Gastrocnemius medialis (tissue), 4 donors: ENCODE measurements at regions not wholly inside any gene's neighbourhood (a gene's known extent, or its start where the extent isn't known, plus 50 kb on each side); places are given as distances from the start of the nearest gene placed in this dataset.
"Not testable (repeated sequence)": the region's sequence is repeated elsewhere in the genome, so short reads cannot be mapped to it uniquely, and the experiment has no call there.

ENCODE experiments used
- ATAC-seq, 2 donors: fragments of 150-250 bp; one replicate each; pipeline ENCODE4 v1.9.1; 2016
- DNase-seq, 2 donors: peaks; one replicate each; pipeline ENCODE4 v3.0.0-alpha.2; 2019
- H3K27ac ChIP-seq, 4 donors: fragments of 200-600 bp; sonication (generic); 1 replicate in 1 of 4; 2 replicates in 3 of 4; pipeline ENCODE4 v1.5.1; 2016 to 2018; ENCODE audit warnings: mild to moderate bottlenecking in 2 of 4, moderate library complexity in 1 of 4
- H3K27me3 ChIP-seq, 3 donors: fragments of 200-600 bp; sonication (generic) in 2 of 3; 1 replicate in 1 of 3; 2 replicates in 2 of 3; pipeline versions ENCODE4 v1.5.1 to v1.6.0; 2016 to 2019; ENCODE audit warnings: mild to moderate bottlenecking in 1 of 3, moderate library complexity in 1 of 3
- H3K36me3 ChIP-seq, 2 donors: fragments of 200-600 bp; sonication (generic) in 1 of 2; one replicate each; pipeline ENCODE4 v1.5.1; 2017 to 2018
- H3K4me1 ChIP-seq, 2 donors: fragments of 200-600 bp; sonication (generic) in 1 of 2; one replicate each; pipeline ENCODE4 v1.5.1; 2016 to 2017; ENCODE audit warnings: mild to moderate bottlenecking in 2 of 2
- H3K4me3 ChIP-seq, 4 donors: fragments of 200-600 bp; sonication (generic) in 3 of 4; 1 replicate in 1 of 4; 2 replicates in 3 of 4; pipeline ENCODE4 v1.5.1; 2016 to 2019; ENCODE audit warnings: mild to moderate bottlenecking in 2 of 4
- H3K9me3 ChIP-seq, 3 donors: fragments of 200-600 bp; sonication (generic) in 2 of 3; 1 replicate in 1 of 3; 2 replicates in 2 of 3; pipeline ENCODE4 v1.5.1; 2016 to 2019
- POLR2A ChIP-seq, 2 donors: fragments of 450-650 bp; IDR thresholded peaks; one replicate each; pipeline ENCODE4 v1.6.1; 2017; ENCODE audit warnings: antibody characterized with exemption in 2 of 2, mild to moderate bottlenecking in 2 of 2, moderate library complexity in 2 of 2
- in situ Hi-C, 4 donors: fragments of 200-750 bp; cut with MboI; loops; one replicate each; pipeline versions ENCODE4 v1.15.0 to v1.8.0; 2017; ENCODE audit warnings: low sequenced_read_pairs in 4 of 4
- intact Hi-C: fragments of 100-400 bp; cut with DNase I; formaldehyde crosslinking; loops from one replicate; pipeline ENCODE4 v1.15.1; 2023; ENCODE audit warnings: low total_unique reads
- TF ChIP-seq, protein P1 (sequence below), 5 experiments: fragments of 450-650 bp in 3 of 5; fragments of 200-600 bp in 2 of 5; sonication (generic) in 2 of 5; IDR thresholded peaks in 4 of 5; conservative IDR thresholded peaks in 1 of 5; 1 replicate in 4 of 5; 2 replicates in 1 of 5; pipeline ENCODE4 v1.5.1; 2016 to 2019; ENCODE audit warnings: antibody characterized with exemption in 5 of 5, mild to moderate bottlenecking in 3 of 5, moderate library complexity in 3 of 5

- no peak for TF ChIP-seq POLR2A (IDR thresholded peaks at IDR 0.05)
- TF ChIP-seq, protein P1, sequence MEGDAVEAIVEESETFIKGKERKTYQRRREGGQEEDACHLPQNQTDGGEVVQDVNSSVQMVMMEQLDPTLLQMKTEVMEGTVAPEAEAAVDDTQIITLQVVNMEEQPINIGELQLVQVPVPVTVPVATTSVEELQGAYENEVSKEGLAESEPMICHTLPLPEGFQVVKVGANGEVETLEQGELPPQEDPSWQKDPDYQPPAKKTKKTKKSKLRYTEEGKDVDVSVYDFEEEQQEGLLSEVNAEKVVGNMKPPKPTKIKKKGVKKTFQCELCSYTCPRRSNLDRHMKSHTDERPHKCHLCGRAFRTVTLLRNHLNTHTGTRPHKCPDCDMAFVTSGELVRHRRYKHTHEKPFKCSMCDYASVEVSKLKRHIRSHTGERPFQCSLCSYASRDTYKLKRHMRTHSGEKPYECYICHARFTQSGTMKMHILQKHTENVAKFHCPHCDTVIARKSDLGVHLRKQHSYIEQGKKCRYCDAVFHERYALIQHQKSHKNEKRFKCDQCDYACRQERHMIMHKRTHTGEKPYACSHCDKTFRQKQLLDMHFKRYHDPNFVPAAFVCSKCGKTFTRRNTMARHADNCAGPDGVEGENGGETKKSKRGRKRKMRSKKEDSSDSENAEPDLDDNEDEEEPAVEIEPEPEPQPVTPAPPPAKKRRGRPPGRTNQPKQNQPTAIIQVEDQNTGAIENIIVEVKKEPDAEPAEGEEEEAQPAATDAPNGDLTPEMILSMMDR (IDR thresholded peaks at IDR 0.05 in 4 of 5, conservative IDR thresholded peaks at IDR 0.05 in 1 of 5) = no peak
- ATAC-seq = no peak
- no peaks in the 10 kb centered on the region for H3K4me1 ChIP-seq
- no peak for DNase-seq
- intact Hi-C loops = no loop called here
- no peaks in the 10 kb centered on the region for H3K9me3 ChIP-seq
- in situ Hi-C loops = no loop called here
- H3K27me3 ChIP-seq = no peaks in the 10 kb centered on the region
- no peaks in the 10 kb centered on the region for H3K36me3 ChIP-seq
- H3K27ac ChIP-seq = no peak overlapping the region
- H3K4me3 ChIP-seq = no peak overlapping the region
Measured at GRCh38 chr6:86756640-86757229, 180.6 kb upstream of the HTR1E start.

DNA sequence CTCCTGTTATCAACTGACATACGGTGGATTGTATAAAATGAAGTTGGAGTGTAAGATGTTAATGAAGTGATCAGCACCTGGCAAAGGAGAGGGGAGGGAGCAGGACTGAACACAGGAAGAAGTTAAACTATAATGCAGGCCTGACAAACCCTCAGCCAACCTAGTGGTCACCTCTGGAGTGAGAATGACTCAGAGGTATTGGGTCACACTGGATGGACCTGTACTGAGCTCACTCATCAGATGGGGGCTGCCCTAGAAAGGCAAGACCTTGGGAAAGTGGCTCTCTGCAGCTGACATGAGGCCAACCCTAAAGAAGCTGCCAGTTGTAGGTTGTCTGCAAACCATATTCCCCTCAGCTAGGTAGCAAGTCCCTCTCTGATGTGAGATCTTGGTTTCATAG lies 193.3 kb upstream of the HTR1E start:
- Histone ChIP-seq H3K27me3 (no peaks in the 10 kb centered on the region), H3K27ac (no peak overlapping the region), H3K4me3 (no peak overlapping the region), H3K36me3 (no peaks in the 10 kb centered on the region), H3K4me1 (no peaks in the 10 kb centered on the region), H3K9me3 (no peaks in the 10 kb centered on the region)
- in situ Hi-C loops (no loop called here), intact Hi-C loops (no loop called here)
- TF ChIP-seq, protein P1 (IDR thresholded peaks at IDR 0.05 in 4 of 5, conservative IDR thresholded peaks at IDR 0.05 in 1 of 5) = no peak
- TF ChIP-seq POLR2A (IDR thresholded peaks at IDR 0.05) = no peak
- DNase-seq = no peak
- ATAC-seq = no peak

DNA sequence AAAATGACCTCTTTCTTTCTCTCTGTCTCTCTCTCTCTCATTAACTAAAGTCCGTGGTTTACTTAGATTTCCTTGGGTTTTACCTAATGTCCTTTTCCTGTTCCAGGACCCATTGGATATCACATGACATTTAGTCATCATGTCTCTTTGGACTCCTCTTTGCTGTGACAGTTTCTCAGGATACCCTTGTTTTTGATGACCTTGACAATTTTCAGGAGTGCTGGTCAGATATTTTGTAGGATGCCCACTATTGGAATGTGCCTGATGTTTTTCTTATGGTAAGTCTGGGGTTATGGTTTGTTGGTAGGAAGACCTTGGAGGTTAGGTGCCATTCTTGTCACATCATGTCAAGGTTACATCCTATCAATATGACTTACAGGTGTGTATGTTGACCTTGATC lies 199.2 kb upstream of the HTR1E start:
- no peaks in the 10 kb centered on the region for H3K4me1 ChIP-seq
- no peak for DNase-seq
- no peaks in the 10 kb centered on the region for H3K9me3 ChIP-seq
- H3K27me3 ChIP-seq = no peaks in the 10 kb centered on the region
- TF ChIP-seq, protein P1 (IDR thresholded peaks at IDR 0.05 in 4 of 5, conservative IDR thresholded peaks at IDR 0.05 in 1 of 5) = no peak
- no peak for TF ChIP-seq POLR2A (IDR thresholded peaks at IDR 0.05)
- H3K4me3 ChIP-seq = no peak overlapping the region
- intact Hi-C loops (no loop called here), in situ Hi-C loops (no loop called here)
- H3K36me3 ChIP-seq = no peaks in the 10 kb centered on the region
- ATAC-seq = no peak
- H3K27ac ChIP-seq = no peak overlapping the region

GRCh38 chr6:86731631-86732030 lies 205.7 kb upstream of the HTR1E start:
- ATAC-seq, DNase-seq, H3K9me3 ChIP-seq, H3K36me3 ChIP-seq, H3K27ac ChIP-seq, in situ Hi-C loops, intact Hi-C loops, H3K27me3 ChIP-seq, H3K4me1 ChIP-seq, H3K4me3 ChIP-seq: not testable (repeated sequence)

DNA sequence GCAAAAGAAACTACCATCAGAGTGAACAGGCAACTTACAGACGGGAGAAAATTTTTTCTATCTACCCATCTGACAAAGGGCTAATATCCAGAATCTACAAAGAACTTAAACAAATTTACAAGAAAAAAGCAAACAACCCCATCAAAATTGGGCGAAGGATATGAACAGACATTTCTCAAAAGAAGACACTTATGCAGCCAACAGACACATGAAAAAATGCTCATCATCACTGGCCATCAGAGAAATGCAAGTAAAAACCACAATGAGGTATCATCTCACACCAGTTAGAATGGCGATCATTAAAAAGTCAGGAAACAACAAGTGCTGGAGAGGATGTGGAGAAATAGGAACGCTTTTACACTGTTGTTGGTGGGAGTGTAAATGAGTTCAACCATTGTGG lies 206.6 kb upstream of the HTR1E start:
- H3K27ac ChIP-seq, H3K4me1 ChIP-seq, H3K27me3 ChIP-seq, intact Hi-C loops, H3K4me3 ChIP-seq, DNase-seq, ATAC-seq, H3K9me3 ChIP-seq, H3K36me3 ChIP-seq, in situ Hi-C loops: not testable (repeated sequence)

DNA sequence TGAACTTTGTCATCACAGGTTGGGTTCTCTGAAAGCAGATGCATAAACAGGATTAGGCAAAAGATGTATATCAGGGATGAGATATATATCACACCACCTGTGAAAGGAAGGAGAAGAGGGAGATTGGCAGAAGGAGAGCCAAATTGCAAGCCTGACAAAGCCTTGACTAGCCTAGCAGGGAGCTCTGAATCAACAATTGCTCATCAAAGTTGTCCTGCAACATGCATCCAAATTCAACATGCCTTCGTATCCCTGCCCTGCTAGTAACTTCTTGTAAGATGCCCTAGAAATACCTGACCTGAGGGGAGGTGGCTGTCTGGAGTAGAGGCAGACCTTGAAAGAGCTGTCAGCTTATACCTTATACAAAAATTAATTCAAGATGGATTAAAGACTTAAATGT lies 207.1 kb upstream of the HTR1E start:
- no peaks in the 10 kb centered on the region for H3K36me3 ChIP-seq
- H3K4me3 ChIP-seq = no peak overlapping the region
- DNase-seq (no peak), ATAC-seq (no peak)
- intact Hi-C loops (no loop called here), in situ Hi-C loops (no loop called here)
- TF ChIP-seq, protein P1 (IDR thresholded peaks at IDR 0.05 in 4 of 5, conservative IDR thresholded peaks at IDR 0.05 in 1 of 5) = no peak
- no peak for TF ChIP-seq POLR2A (IDR thresholded peaks at IDR 0.05)
- no peaks in the 10 kb centered on the region for H3K9me3 ChIP-seq
- no peaks in the 10 kb centered on the region for H3K4me1 ChIP-seq
- no peaks in the 10 kb centered on the region for H3K27me3 ChIP-seq
- no peak overlapping the region for H3K27ac ChIP-seq
